K562 (cell line): ENCODE measurements at regions not wholly inside any gene's neighbourhood (a gene's known extent, or its start where the extent isn't known, plus 50 kb on each side); places are given as distances from the start of the nearest gene placed in this dataset.

Experiments
- ATAC-seq: fragments of 200-7000 bp; cut with Tn5 transposase; 3 replicates; pipeline ENCODE4 v1.9.1; 2020; ENCODE audit warnings: moderate library complexity
- BruUV-seq: library from RNA; stranded (reverse); fragments of 400-500 nt; replicated peaks from 2 replicates; lab custom pipeline; 2021; lab: Mats Ljungman, UMichigan
- CTCF ChIA-PET: fragments of 300-600 bp; formaldehyde crosslinking; extraction: SDS; loops from one replicate; lab custom pipeline; 2021; ENCODE audit warnings: low intra/inter-chr PET ratio; lab: Yijun Ruan, JAX
- POLR2A ChIA-PET: fragments of 300-600, 350-650 bp; sonication (Branson Sonifier 250); formaldehyde crosslinking; extraction: SDS; loops from one replicate; lab custom pipeline; 2021; ENCODE audit warnings: antibody characterized with exemption, inconsistent platforms; lab: Yijun Ruan, JAX
- DNase-seq, 4 experiments: peaks; one replicate each; pipeline versions ENCODE4 v3.0.0 to v3.0.0-alpha.2; 2011 to 2018; ENCODE audit warnings: low spot score in 3 of 4, mixed read lengths in 3 of 4; ENCODE audit errors: extremely low read depth in 1 of 4
- FAIRE-seq: peaks from 2 replicates; lab custom pipeline; 2011; peaks lifted over from hg19 to GRCh38; lab: Jason Lieb, UNC
- H2AFZ ChIP-seq: 2 replicates; pipeline ENCODE4 v1.6.0; 2011; ENCODE audit warnings: low read depth, low read length, control low read depth, inconsistent platforms
- H3K27ac ChIP-seq: fragments of 200-600 bp; 3 replicates; pipeline ENCODE4 v1.8.0; 2011; ENCODE audit warnings: low read depth, mild to moderate bottlenecking, control low read depth, inconsistent platforms, low read length, moderate library complexity, mixed read lengths; ENCODE audit errors: extremely low read depth
- H3K27me3 ChIP-seq, 2 experiments: fragments of 300-600 bp in 1 of 2; 2 replicates in 1 of 2; 3 replicates in 1 of 2; pipeline versions ENCODE4 v1.6.0 to v1.8.0; 2011; ENCODE audit warnings: inconsistent platforms in 2 of 2, low read length in 2 of 2, mild to moderate bottlenecking in 1 of 2, mixed read lengths in 1 of 2, moderate library complexity in 1 of 2; ENCODE audit not compliant: control insufficient read depth in 2 of 2, insufficient read depth in 2 of 2
- H3K36me3 ChIP-seq: fragments of 300-600 bp; 3 replicates; pipeline ENCODE4 v1.8.0; 2011; ENCODE audit warnings: mild to moderate bottlenecking, low read length, inconsistent platforms; ENCODE audit not compliant: control insufficient read depth, insufficient read depth
- H3K4me1 ChIP-seq, 2 experiments: fragments of 200-600 bp in 1 of 2; replicated peaks in 1 of 2; 2 replicates in 1 of 2; 3 replicates in 1 of 2; pipeline versions ENCODE4 v1.5.1 to v1.8.0; 2011; ENCODE audit warnings: inconsistent platforms in 2 of 2, low read length in 2 of 2, mild to moderate bottlenecking in 1 of 2, mixed read lengths in 1 of 2, moderate library complexity in 1 of 2; ENCODE audit not compliant: control insufficient read depth in 2 of 2, insufficient read depth in 2 of 2
- H3K4me2 ChIP-seq: 2 replicates; pipeline ENCODE4 v1.6.1; 2011; ENCODE audit warnings: low read length, control low read depth, inconsistent platforms, mixed read lengths; ENCODE audit not compliant: insufficient read depth
- H3K4me3 ChIP-seq: fragments of 200-600 bp; sonication (generic), shearing (Covaris generic); 2 replicates; pipeline ENCODE4 v1.5.1; 2016; ENCODE audit warnings: control low read depth, inconsistent platforms
- H3K79me2 ChIP-seq: fragments of 200-600 bp; 3 replicates; pipeline ENCODE4 v1.8.0; 2011; ENCODE audit warnings: low read length, inconsistent platforms; ENCODE audit not compliant: control insufficient read depth, insufficient read depth
- H3K9ac ChIP-seq, 2 experiments: 2 replicates each; pipeline versions ENCODE4 v1.6.0 to v1.6.1; 2011; ENCODE audit warnings: low read depth in 2 of 2, low read length in 2 of 2, control low read depth in 1 of 2, inconsistent platforms in 1 of 2, mild to moderate bottlenecking in 1 of 2, mixed read lengths in 1 of 2; ENCODE audit not compliant: insufficient read depth in 1 of 2
- H3K9me1 ChIP-seq: one replicate; pipeline ENCODE4 v1.6.0; 2011; ENCODE audit warnings: inconsistent platforms, mild to moderate bottlenecking, low read length, moderate library complexity; ENCODE audit not compliant: control insufficient read depth, insufficient read depth
- H3K9me3 ChIP-seq: replicated peaks from 2 replicates; pipeline ENCODE4 v1.5.1; 2011; ENCODE audit warnings: low read depth, low read length, inconsistent platforms; ENCODE audit not compliant: control insufficient read depth, insufficient read depth
- H4K20me1 ChIP-seq: replicated peaks from 2 replicates; pipeline ENCODE4 v1.6.1; 2011; ENCODE audit warnings: low read length, inconsistent platforms, mixed read lengths; ENCODE audit not compliant: control insufficient read depth, insufficient read depth
- ASH1L ChIP-seq: fragments of 450-650 bp; IDR thresholded peaks from 2 replicates; pipeline ENCODE4 v1.6.1; 2018; ENCODE audit warnings: borderline replicate concordance, mild to moderate bottlenecking, low read depth; ENCODE audit not compliant: partially characterized antibody
- C11orf30 ChIP-seq: fragments of 450-650 bp; IDR thresholded peaks from 2 replicates; pipeline ENCODE4 v1.6.1; 2016; ENCODE audit warnings: low read depth, mild to moderate bottlenecking
- CREBBP ChIP-seq: IDR thresholded peaks from one replicate; pipeline ENCODE4 v1.6.1; 2012; ENCODE audit warnings: low read depth, mild to moderate bottlenecking, control low read depth, inconsistent platforms, low read length
- ELF1 ChIP-seq: fragments of 200-800 bp; sonication (Bioruptor generic); IDR thresholded peaks from 2 replicates; pipeline ENCODE4 v1.6.1; 2016; ENCODE audit warnings: missing genetic modification characterization, missing compliant biosample characterization
- ESRRA ChIP-seq: fragments of 450-650 bp; IDR thresholded peaks from 2 replicates; pipeline ENCODE4 v1.6.1; 2014; ENCODE audit warnings: low read depth, mild to moderate bottlenecking, moderate library complexity, borderline replicate concordance
- FOXK2 ChIP-seq, 2 experiments: fragments of 450-650 bp; IDR thresholded peaks in 1 of 2; conservative IDR thresholded peaks in 1 of 2; 2 replicates each; pipeline ENCODE4 v1.6.1; 2016; ENCODE audit warnings: low read depth in 2 of 2, mild to moderate bottlenecking in 1 of 2
- GATAD2B ChIP-seq: fragments of 450-650 bp; IDR thresholded peaks from 2 replicates; pipeline ENCODE4 v1.6.1; 2017; ENCODE audit warnings: mild to moderate bottlenecking, borderline replicate concordance
- GTF2A2 ChIP-seq: IDR thresholded peaks from 2 replicates; pipeline ENCODE4 v1.6.1; 2016; ENCODE audit warnings: mild to moderate bottlenecking, missing genetic modification characterization, missing compliant biosample characterization
- HDAC6 ChIP-seq: IDR thresholded peaks from 2 replicates; pipeline ENCODE4 v1.6.1; 2012; ENCODE audit warnings: low read depth, mild to moderate bottlenecking, control low read depth, inconsistent platforms, low read length, moderate library complexity
- HNRNPL ChIP-seq: fragments of 200-400 bp; formaldehyde crosslinking; IDR thresholded peaks from 2 replicates; pipeline ENCODE4 v1.6.1; 2017; ENCODE audit warnings: low read depth, mild to moderate bottlenecking, low read length
- KAT2B ChIP-seq: IDR thresholded peaks from one replicate; pipeline ENCODE4 v1.6.1; 2012; ENCODE audit warnings: low read depth, mild to moderate bottlenecking, control low read depth, inconsistent platforms, low read length, moderate library complexity
- MAFF ChIP-seq: IDR thresholded peaks from 2 replicates; pipeline ENCODE4 v1.6.1; 2012; ENCODE audit warnings: low read length, improper control_type of control experiment
- MAFG ChIP-seq: fragments of 450-650 bp; conservative IDR thresholded peaks from 2 replicates; pipeline ENCODE4 v1.6.1; 2016; ENCODE audit warnings: missing genetic modification characterization, missing compliant biosample characterization
- MAFK ChIP-seq: IDR thresholded peaks from 2 replicates; pipeline ENCODE4 v1.6.1; 2011; ENCODE audit warnings: low read length, improper control_type of control experiment
- NONO ChIP-seq, 2 experiments: fragments of 200-400 bp in 1 of 2; fragments of 450-650 bp in 1 of 2; formaldehyde crosslinking in 1 of 2; IDR thresholded peaks; 2 replicates each; pipeline ENCODE4 v1.6.1; 2017; ENCODE audit warnings: low read depth in 2 of 2, mild to moderate bottlenecking in 2 of 2, moderate library complexity in 2 of 2, low read length in 1 of 2
- NRF1 ChIP-seq, 2 experiments: fragments of 450-650 bp; IDR thresholded peaks in 1 of 2; conservative IDR thresholded peaks in 1 of 2; 2 replicates each; pipeline ENCODE4 v1.6.1; 2014; ENCODE audit warnings: mild to moderate bottlenecking in 2 of 2
- RBM22 ChIP-seq: fragments of 200-400 bp; formaldehyde crosslinking; IDR thresholded peaks from 2 replicates; pipeline ENCODE4 v1.6.1; 2018; ENCODE audit warnings: low read length, low read depth; ENCODE audit not compliant: poor library complexity, severe bottlenecking
- SIN3B ChIP-seq: fragments of 450-650 bp; IDR thresholded peaks from 2 replicates; pipeline ENCODE4 v1.6.1; 2017; ENCODE audit warnings: low read depth, mild to moderate bottlenecking, moderate library complexity
- SMAD2 ChIP-seq: fragments of 150-350 bp; IDR thresholded peaks from 2 replicates; pipeline ENCODE4 v1.6.1; 2014; ENCODE audit warnings: low read depth, mild to moderate bottlenecking, low read length
- ZNF175 ChIP-seq: fragments of 200-800 bp; sonication (Bioruptor generic); IDR thresholded peaks from 2 replicates; pipeline ENCODE4 v1.6.1; 2016; ENCODE audit warnings: low read depth, mild to moderate bottlenecking, missing genetic modification characterization, missing compliant biosample characterization
- ZNF316 ChIP-seq: fragments of 450-650 bp; IDR thresholded peaks from 2 replicates; pipeline ENCODE4 v1.6.1; 2016
- WGBS: fragments of 100-300 bp; shearing (Covaris generic); methylation state at CpG from one replicate; pipeline ENCODE4 v1.1.6; 2016; ENCODE audit warnings: low coverage, mixed read lengths; ENCODE audit not compliant: insufficient coverage; ENCODE audit errors: missing lambda C conversion rate; 5-methylcytosine and 5-hydroxymethylcytosine counted together
- in situ Hi-C: fragments of 300-500 bp; cut with MboI; formaldehyde crosslinking; loops from 4 replicates; pipeline ENCODE4 v1.15.0; 2018; ENCODE audit warnings: inconsistent platforms, mixed read lengths
- intact Hi-C: fragments of 100-400 bp; cut with micrococcal nuclease; formaldehyde crosslinking; loops from 2 replicates; pipeline ENCODE4 v1.14.2; 2022

DNA sequence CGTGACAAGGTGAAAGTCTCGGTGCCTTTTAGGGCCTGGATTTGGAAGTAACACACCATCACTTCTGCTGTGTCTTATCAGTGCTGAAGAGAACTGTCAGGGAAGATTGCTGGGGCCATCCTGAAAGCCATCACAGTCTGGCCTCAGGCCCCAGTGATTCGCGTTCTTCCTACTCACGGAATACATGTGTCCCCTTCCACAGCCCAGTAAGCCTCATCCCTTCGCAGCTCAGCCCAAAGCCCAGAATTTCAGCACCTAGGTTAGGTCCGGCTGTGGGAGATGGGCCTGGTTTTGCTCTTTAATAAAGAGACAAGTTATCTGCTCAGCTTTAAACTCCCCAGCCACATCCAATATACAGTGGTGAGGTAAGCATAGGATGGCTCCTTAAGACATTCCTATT lies 113.0 kb upstream of the SPACA7 start:
- Histone ChIP-seq H3K27me3 (no peaks in the 10 kb centered on the region), H3K36me3 (no peaks in the 10 kb centered on the region), H3K9me1 (no peaks in the 10 kb centered on the region), H3K4me1 (no peaks in the 10 kb centered on the region), H3K4me3 (no peak overlapping the region)
- DNase-seq (no peak), ATAC-seq (no peak), FAIRE-seq (no peak)
- BruUV-seq: no TSS peak
- 0% methylated on average over 4 of the region's 7 CpGs for WGBS
- CTCF ChIA-PET: no interaction called here
- in situ Hi-C loops: no loop called here
- TF ChIP-seq SMAD2: no peak
- no peak for TF ChIP-seq HDAC6
- TF ChIP-seq GTF2A2 (tag): no peak
- TF ChIP-seq, all 486 proteins: peak for 0
- no peaks in the 10 kb centered on the region for H4K20me1 ChIP-seq
- no peak overlapping the region for H3K4me2 ChIP-seq
- intact Hi-C loops: no loop called here
- H2AFZ ChIP-seq: no peak overlapping the region
- no peak overlapping the region for H3K9ac ChIP-seq
- H3K9me3 ChIP-seq: no peaks in the 10 kb centered on the region
- POLR2A ChIA-PET: no interaction called here
- H3K27ac ChIP-seq: no peak overlapping the region
- H3K79me2 ChIP-seq: no peaks in the 10 kb centered on the region

GRCh38 chr13:112267660-112268059 lies 108.5 kb upstream of the SPACA7 start:
- Histone ChIP-seq H3K4me3 (no peak overlapping the region), H2AFZ (no peak overlapping the region), H3K9me3 (no peaks in the 10 kb centered on the region), H3K27me3 (peaks cover 0 to 3% of the 10 kb centered on the region in 2 experiments; a peak in 1 of 5 replicates), H3K9ac (no peak overlapping the region), H3K27ac (no peak overlapping the region), H3K4me2 (no peak overlapping the region), H3K79me2 (no peaks in the 10 kb centered on the region), H4K20me1 (no peaks in the 10 kb centered on the region), H3K4me1 (no peaks in the 10 kb centered on the region), H3K36me3 (no peaks in the 10 kb centered on the region), H3K9me1 (no peaks in the 10 kb centered on the region)
- in situ Hi-C loops (no loop called here), intact Hi-C loops (no loop called here)
- ATAC-seq: no peak
- 0% methylated on average over 3 of the region's 3 CpGs for WGBS
- BruUV-seq: no TSS peak
- POLR2A ChIA-PET: no interaction called here
- FAIRE-seq: no peak
- CTCF ChIA-PET: no interaction called here
- DNase-seq: no peak
- TF ChIP-seq MAFK (peak; percentile 73), HNRNPL (no peak), CREBBP (no peak), MAFG (tag) (peak; percentile 41), KAT2B (no peak), FOXK2 (conservative IDR thresholded peaks at IDR 0.05 in 1 of 2, IDR thresholded peaks at IDR 0.05 in 1 of 2; ENCODE audit: low read depth in 2 of 2) (no peak), ASH1L (no peak), C11orf30 (peak; percentile 77), SIN3B (no peak), NONO (IDR thresholded peaks at IDR 0.05; ENCODE audit: low read depth in 2 of 2, low read length in 1 of 2) (no peak), ESRRA (no peak), ZNF175 (CRISPR knock-in tag) (no peak), ELF1 (tag) (no peak), RBM22 (no peak), MAFF (peak; percentile 65; the same call in 1 of the 2 replicates), GATAD2B (no peak), ZNF316 (peak; percentile 87), NRF1 (conservative IDR thresholded peaks at IDR 0.05 in 1 of 2, IDR thresholded peaks at IDR 0.05 in 1 of 2) (no peak)
